Panc1 (cell line): ENCODE measurements at regions not wholly inside any gene's neighbourhood (a gene's known extent, or its start where the extent isn't known, plus 50 kb on each side); places are given as distances from the start of the nearest gene placed in this dataset.

Experiments
- SIN3A ChIP-seq: IDR thresholded peaks from 2 replicates; pipeline ENCODE4 v1.6.1; 2012; ENCODE audit warnings: low read depth, mild to moderate bottlenecking, low read length, moderate library complexity, borderline replicate concordance; ENCODE audit not compliant: insufficient read depth
- TCF7L2 ChIP-seq: IDR thresholded peaks from 2 replicates; pipeline ENCODE4 v1.6.1; 2011; ENCODE audit warnings: mild to moderate bottlenecking, low read depth, low read length, inconsistent platforms
- TF ChIP-seq, protein P1 (sequence below): fragments of 450-650 bp; IDR thresholded peaks from 2 replicates; pipeline ENCODE4 v1.5.1; 2017; ENCODE audit warnings: mild to moderate bottlenecking
- TF ChIP-seq, protein P2 (sequence below), 2 experiments: IDR thresholded peaks; 2 replicates each; pipeline ENCODE4 v1.6.1; 2011 to 2012; ENCODE audit warnings: low read depth in 2 of 2, control low read depth in 1 of 2, low read length in 1 of 2, mild to moderate bottlenecking in 1 of 2, moderate library complexity in 1 of 2; ENCODE audit not compliant: insufficient read depth in 1 of 2

DNA sequence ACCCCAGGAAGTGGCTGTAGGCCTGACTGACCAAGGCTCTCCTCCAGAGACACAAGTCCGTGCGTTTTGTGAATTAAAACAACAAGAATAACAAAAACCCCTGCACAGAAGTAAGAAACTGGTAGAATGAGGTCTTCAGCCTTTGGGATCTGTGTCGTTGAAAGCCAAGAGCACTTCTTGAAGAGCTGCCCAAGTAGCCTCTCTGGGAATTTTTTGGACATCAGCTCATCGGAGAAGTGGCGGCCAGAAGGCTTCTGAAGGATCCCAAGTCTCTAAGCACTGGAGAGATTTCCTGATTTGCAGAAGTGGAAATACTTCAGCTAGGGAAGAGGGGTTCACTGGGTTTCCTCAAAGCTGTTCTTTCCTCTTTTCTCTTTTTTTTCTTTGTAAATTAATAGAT is 100.4 kb upstream of the ZNF536 start:
- TF ChIP-seq, protein P1, sequence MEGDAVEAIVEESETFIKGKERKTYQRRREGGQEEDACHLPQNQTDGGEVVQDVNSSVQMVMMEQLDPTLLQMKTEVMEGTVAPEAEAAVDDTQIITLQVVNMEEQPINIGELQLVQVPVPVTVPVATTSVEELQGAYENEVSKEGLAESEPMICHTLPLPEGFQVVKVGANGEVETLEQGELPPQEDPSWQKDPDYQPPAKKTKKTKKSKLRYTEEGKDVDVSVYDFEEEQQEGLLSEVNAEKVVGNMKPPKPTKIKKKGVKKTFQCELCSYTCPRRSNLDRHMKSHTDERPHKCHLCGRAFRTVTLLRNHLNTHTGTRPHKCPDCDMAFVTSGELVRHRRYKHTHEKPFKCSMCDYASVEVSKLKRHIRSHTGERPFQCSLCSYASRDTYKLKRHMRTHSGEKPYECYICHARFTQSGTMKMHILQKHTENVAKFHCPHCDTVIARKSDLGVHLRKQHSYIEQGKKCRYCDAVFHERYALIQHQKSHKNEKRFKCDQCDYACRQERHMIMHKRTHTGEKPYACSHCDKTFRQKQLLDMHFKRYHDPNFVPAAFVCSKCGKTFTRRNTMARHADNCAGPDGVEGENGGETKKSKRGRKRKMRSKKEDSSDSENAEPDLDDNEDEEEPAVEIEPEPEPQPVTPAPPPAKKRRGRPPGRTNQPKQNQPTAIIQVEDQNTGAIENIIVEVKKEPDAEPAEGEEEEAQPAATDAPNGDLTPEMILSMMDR: no peak
- TF ChIP-seq SIN3A: no peak
- TF ChIP-seq, protein P2, sequence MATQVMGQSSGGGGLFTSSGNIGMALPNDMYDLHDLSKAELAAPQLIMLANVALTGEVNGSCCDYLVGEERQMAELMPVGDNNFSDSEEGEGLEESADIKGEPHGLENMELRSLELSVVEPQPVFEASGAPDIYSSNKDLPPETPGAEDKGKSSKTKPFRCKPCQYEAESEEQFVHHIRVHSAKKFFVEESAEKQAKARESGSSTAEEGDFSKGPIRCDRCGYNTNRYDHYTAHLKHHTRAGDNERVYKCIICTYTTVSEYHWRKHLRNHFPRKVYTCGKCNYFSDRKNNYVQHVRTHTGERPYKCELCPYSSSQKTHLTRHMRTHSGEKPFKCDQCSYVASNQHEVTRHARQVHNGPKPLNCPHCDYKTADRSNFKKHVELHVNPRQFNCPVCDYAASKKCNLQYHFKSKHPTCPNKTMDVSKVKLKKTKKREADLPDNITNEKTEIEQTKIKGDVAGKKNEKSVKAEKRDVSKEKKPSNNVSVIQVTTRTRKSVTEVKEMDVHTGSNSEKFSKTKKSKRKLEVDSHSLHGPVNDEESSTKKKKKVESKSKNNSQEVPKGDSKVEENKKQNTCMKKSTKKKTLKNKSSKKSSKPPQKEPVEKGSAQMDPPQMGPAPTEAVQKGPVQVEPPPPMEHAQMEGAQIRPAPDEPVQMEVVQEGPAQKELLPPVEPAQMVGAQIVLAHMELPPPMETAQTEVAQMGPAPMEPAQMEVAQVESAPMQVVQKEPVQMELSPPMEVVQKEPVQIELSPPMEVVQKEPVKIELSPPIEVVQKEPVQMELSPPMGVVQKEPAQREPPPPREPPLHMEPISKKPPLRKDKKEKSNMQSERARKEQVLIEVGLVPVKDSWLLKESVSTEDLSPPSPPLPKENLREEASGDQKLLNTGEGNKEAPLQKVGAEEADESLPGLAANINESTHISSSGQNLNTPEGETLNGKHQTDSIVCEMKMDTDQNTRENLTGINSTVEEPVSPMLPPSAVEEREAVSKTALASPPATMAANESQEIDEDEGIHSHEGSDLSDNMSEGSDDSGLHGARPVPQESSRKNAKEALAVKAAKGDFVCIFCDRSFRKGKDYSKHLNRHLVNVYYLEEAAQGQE (IDR thresholded peaks at IDR 0.05; ENCODE audit: insufficient read depth in 1 of 2, low read depth in 2 of 2, low read length in 1 of 2): no peak
- TF ChIP-seq TCF7L2: no peak
